Thyroid gland (tissue), 4 donors: ENCODE measurements at regions not wholly inside any gene's neighbourhood (a gene's known extent, or its start where the extent isn't known, plus 50 kb on each side); places are given as distances from the start of the nearest gene placed in this dataset.

Experiments
- POLR2A ChIP-seq, 2 donors: fragments of 450-650 bp; IDR thresholded peaks; one replicate each; pipeline ENCODE4 v1.6.1; 2017; ENCODE audit warnings: antibody characterized with exemption in 2 of 2, mild to moderate bottlenecking in 2 of 2, moderate library complexity in 1 of 2
- TF ChIP-seq, protein P1 (sequence below), 6 experiments: fragments of 200-600 bp in 3 of 6; fragments of 450-650 bp in 3 of 6; sonication (generic) in 3 of 6; IDR thresholded peaks; one replicate each; pipeline ENCODE4 v1.5.1; 2016 to 2019; ENCODE audit warnings: antibody characterized with exemption in 6 of 6, mild to moderate bottlenecking in 2 of 6, inconsistent platforms in 1 of 6, moderate library complexity in 1 of 6

DNA sequence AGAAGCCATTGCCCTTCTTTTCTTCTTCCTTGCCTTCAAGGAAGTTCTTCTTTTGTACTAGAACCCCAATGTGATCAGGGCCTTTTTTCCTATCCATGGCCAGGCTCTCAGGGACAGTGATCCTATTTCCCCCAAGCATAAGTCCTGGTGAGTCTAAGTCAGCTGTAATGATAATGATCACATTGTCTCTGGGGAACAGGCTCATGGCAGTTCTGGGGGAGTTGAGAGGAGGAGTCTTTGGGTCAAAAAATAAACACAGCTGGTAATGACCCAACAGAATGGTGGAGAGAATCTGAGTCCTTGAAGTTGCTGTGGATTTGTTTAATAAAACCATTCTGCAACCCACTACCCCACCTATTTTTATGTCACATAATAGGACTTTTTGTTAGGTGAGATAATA lies 96.6 kb downstream of the SOCS6 start:
- TF ChIP-seq, protein P1, sequence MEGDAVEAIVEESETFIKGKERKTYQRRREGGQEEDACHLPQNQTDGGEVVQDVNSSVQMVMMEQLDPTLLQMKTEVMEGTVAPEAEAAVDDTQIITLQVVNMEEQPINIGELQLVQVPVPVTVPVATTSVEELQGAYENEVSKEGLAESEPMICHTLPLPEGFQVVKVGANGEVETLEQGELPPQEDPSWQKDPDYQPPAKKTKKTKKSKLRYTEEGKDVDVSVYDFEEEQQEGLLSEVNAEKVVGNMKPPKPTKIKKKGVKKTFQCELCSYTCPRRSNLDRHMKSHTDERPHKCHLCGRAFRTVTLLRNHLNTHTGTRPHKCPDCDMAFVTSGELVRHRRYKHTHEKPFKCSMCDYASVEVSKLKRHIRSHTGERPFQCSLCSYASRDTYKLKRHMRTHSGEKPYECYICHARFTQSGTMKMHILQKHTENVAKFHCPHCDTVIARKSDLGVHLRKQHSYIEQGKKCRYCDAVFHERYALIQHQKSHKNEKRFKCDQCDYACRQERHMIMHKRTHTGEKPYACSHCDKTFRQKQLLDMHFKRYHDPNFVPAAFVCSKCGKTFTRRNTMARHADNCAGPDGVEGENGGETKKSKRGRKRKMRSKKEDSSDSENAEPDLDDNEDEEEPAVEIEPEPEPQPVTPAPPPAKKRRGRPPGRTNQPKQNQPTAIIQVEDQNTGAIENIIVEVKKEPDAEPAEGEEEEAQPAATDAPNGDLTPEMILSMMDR (IDR thresholded peaks at IDR 0.05) = no peak
- no peak for TF ChIP-seq POLR2A (IDR thresholded peaks at IDR 0.05)
